NT2/D1 (cell line): ENCODE measurements at regions not wholly inside any gene's neighbourhood (a gene's known extent, or its start where the extent isn't known, plus 50 kb on each side); places are given as distances from the start of the nearest gene placed in this dataset.

Experiments used
- SUZ12 ChIP-seq: IDR thresholded peaks from 2 replicates; pipeline ENCODE4 v1.6.1; 2011; ENCODE audit not compliant: insufficient read length, insufficient read depth; ENCODE audit errors: extremely low read depth
- ZNF274 ChIP-seq: IDR thresholded peaks from 2 replicates; pipeline ENCODE4 v1.6.1; 2011; ENCODE audit warnings: mild to moderate bottlenecking, low read depth, low read length

DNA sequence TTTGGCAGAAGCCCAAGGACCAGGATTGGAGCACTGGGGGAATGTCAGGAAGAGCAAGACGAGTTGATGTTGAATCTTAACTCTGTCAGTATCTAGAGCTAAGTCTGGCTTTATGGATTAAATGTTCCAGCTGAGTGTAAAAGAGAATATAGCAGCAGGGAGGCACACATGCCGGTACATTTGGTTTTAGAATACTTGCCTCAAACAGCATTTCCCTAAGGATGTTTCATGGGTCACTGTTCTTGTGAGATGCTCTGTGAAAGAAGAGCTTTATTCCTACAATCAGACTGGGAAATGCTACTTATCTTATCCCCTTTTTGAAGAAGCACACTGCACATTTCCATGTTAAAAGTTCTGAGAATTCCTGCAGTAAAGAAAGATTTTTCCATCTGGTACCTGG is 440.3 kb upstream of the B3GALT2 start:
- no peak for TF ChIP-seq ZNF274
- no peak for TF ChIP-seq SUZ12
